ENCODE measurements at regions not wholly inside any gene's neighbourhood (a gene's known extent, or its start where the extent isn't known, plus 50 kb on each side); places are given as distances from the start of the nearest gene placed in this dataset.
"Not testable (repeated sequence)": the region's sequence is repeated elsewhere in the genome, so short reads cannot be mapped to it uniquely, and the experiment has no call there.

DNA sequence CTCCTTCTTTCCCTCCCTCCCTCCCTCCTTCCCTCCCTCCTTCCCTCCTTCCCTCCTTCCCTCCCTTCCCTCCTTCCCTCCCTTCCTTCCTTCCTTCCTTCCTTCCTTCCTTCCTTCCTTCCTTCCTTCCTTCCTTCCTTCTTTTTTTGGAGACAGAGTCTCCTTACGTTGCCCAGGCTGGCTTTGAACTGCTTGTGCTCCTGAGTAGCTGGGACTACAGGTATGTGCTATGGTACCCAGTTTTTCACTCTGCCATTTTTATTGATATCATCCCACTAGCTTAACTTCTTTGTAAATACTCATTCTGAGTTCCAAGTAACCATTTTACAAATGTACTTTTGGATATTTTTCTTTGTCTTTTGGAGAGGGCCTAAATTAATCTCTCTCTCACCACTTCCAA lies 336.8 kb upstream of the DDI1 start:
- no peak for DNase-seq
- ATAC-seq = no peak
- intact Hi-C loops (cut with DNase I) = no loop called here

DNA sequence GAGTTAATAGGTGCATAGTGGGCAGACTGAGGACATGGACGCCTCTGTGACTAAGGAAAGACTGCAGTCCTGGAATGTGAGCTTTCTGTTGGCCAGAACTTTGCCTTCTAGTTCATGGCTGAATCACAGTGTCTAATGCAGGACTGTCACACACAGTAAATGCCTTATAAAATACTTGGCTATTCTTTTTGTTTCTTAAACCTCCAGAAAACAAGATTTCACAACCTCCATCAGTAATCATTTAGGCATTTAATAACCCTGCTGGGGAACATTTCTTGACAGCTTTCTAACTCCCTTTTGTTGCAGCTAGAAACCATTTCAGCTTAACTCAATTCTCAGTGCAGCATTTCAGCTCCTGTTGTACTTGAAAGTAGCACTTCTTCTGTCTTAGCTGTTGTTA lies 335.8 kb upstream of the DDI1 start:
- ATAC-seq (peak; percentile 72 to 85), DNase-seq (no peak)
- intact Hi-C loops (cut with DNase I) = no loop called here

DNA sequence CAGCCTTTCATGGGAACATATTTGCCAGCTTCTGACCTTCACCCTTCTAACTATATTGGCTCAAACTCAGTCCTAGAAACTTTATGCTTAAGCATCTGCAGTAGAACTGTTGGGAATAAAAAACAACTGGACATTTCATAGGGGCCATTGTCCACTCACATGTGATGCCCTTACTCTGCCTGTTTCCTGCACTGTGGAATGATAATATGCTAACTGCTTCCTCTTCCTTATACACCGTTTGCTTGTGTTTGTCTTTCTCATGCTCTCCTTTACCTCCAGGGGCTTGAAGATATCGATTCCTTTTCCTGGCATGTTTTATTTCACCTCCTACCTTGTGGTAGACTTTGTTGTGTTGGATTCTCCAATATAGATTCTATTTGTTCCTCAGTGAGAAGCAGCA lies 333.0 kb upstream of the DDI1 start:
- intact Hi-C loops (cut with DNase I) = no loop called here

DNA sequence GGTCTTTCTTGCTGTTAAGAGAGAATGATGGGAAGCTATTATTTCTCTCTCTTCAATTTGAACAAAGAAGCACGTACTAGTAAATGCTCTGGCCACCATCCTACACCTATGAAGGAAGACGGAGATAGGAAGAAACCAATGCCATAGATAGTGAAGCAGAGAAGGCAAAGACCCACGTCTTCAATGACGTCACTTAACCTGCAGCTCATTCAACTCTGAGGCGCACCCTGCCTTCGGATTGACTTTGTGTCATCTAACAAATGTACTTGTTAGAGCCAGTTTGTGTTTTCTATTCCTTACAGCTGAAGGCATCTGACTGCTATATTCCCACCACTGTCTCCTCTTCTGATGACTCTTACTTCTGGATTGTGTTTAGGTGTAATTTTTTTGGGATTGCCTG lies 332.5 kb upstream of the DDI1 start:
- DNase-seq = no peak
- intact Hi-C loops (cut with DNase I) = no loop called here

More for the DNA sequence above, 333.0 kb upstream of the DDI1 start:
- DNase-seq (no peak), ATAC-seq (no peak)

DNA sequence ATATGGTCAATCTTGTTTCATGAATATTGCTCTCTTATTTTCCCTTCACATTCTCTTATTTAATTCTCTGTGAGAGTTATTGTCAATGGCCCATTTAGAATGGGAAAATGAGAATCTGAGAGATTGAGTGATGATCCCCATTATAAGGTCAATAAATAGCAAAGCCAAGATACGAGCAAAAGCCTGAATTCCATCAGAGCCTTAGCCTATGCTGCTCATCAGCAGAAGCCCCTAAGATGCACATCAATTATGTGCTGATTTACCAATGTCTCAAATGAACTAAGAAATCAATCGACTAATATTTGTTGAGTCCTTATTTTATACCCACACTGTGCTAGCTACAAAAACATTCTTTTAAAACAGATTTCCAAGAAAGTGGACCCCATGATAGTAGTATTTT lies 330.8 kb upstream of the DDI1 start:
- ATAC-seq (no peak), DNase-seq (no peak)
- intact Hi-C loops (cut with DNase I) = no loop called here

More for the DNA sequence above, 332.5 kb upstream of the DDI1 start:
- ATAC-seq = no peak

DNA sequence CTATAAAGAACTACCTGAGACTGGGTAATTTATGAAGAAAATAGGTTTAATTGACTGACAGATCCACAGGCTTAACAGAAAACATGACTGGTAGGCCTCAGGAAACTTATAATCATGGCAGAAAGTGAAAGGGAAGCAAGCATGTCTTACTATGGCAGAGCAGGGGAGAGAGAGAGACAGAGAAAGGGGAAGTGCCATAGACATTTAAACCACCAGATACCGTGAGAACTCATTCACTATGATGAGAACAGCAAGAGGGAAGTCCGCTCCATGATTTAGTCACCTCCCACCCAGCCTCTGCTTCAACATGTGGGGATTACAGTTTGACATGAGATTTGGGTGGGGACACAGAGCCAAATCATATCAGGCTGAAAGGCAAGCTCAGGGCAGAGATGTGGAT lies 327.1 kb upstream of the DDI1 start:
- intact Hi-C loops (cut with DNase I) = no loop called here
- no peak for ATAC-seq
- DNase-seq = no peak

DNA sequence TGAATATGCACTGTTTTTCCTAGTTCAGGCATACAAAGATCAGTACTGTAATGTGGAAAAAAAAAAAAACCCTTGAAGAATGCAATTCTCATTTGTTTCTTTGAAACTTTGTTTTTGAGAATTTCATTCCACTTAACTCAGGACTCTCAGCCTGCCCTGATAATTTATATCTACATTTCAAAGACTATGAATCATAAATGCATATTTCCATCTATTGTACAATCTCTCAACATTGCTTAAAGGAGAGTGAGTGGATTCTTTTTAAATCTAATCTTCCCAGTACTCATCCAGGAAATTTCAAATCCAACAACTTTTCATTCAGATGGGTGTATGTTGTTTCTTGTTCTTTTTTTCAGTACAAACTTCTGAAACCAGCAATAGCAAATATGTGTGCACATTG lies 322.2 kb upstream of the DDI1 start:
- intact Hi-C loops (cut with DNase I) = no loop called here
- ATAC-seq (peak in 1 of 2 donors; percentile 59), DNase-seq (no peak)

DNA sequence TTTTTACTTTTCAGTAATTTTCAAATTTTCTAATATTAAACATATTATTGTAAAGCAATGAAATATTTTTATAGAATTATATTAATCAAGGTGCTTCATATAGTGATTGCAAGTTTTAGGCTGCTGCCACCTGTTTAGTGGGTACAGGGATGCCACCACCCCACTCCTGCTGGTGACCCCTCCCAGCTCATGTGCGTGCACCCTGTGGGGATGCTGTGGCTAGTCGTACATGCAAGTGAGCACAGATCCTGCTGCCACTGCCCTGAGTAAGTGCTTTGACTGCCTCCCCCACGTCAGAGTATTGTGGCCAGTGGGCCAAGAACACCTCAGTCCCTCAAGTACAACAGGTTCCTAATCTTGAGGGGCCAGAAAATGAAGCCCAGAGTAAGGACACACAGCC lies 320.1 kb upstream of the DDI1 start:
- intact Hi-C loops (cut with DNase I) = no loop called here
- ATAC-seq (no peak), DNase-seq (no peak)

DNA sequence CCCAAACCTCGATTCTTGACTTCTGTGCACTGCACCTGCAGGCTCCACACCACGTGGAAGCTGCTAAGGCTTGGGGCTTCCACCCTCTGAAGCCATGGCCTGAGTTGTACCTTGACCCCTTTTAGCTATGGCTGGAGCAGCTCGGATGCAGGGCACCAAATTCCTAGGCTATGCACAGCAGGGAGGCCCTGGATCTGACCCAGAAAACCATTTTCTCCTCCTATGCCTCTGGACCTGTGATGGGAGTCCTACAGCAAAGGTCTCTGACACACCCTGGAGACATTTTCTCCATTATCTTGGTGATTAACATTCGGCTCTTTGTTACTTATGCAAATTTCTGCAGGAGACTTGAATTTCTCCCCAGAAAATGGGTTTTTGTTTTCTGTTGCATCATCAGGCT lies 309.2 kb upstream of the DDI1 start:
- intact Hi-C loops (cut with DNase I) = no loop called here
- ATAC-seq (no peak), DNase-seq (no peak)

DNA sequence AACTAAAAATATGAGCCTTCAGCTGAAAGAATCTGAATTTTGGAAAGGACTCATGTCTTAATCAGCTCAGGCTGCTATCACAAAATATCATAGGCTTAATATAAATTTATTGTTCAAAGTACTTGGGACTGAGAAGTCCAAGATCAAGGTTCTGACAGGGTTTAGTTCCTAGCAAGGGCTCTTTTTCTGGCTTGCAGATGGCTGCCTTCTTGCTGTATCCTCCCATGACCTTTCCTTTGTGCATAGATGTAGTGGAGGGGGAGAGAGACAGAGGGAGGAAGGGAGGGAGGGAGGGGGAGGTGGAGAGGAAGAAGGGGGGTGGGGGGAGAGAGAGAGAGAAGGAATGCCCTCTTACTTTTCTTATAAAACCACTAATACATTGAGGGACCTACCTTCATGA lies 306.8 kb upstream of the DDI1 start:
- ATAC-seq (no peak), DNase-seq (no peak)
- intact Hi-C loops (cut with DNase I) = no loop called here

DNA sequence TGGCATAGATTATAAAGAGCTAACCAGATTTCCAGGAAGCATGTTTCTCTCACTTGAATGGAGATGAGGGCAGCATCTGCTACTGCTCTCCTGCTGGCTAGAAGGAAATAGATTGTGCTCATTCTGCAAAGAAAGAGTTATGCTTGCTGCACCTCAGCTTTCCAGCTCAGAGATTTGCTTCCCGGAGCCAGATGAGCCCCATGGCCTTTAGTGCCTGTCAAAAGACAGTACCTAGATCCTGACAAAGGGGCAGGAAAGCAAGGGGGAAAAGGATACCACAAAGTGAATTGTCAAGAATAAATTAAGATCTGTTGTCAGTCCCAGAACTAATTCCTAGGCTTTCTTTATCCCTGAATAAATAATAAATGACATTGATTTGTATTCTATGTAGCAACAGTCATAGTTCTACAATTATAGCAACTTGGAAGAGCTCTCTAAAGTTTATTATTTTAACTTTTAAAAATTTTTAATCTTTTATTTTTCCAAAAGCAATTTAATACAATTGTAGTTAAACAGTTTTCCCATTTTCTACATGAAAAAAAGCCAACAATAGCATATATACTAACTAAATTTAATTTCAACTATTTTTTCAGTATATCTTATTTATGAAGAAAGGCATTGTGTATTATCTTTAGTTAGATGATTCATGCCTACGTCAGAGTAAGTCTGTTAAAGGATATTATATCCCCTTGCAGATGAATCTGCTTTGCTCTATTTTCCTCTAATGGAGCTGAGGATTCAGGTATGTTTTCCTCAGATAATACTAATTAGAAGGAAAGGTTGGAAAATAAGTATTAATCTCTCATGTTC lies 306.1 kb upstream of the DDI1 start:
- DNase-seq (no peak), ATAC-seq (no peak)

DNA sequence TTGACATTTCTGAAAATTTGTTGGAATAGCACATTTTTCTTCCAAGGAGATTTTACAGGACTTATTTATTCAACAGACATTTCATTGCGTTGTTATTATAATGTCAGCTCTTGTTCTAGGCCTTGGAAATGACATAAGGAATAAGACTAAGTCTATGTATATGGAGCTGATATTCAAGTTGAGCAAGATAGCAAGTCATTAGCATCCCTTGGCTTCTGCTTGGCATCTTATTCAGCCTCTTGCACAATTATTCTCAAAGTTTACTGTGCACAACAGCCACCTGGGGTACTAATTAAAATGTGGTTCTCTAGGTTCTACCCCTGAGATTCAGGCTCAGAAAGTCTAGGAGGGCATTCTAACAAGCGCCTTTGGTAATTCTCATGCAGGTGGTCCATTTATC lies 304.8 kb upstream of the DDI1 start:
- no peak for ATAC-seq
- intact Hi-C loops (cut with DNase I) = no loop called here
- DNase-seq = no peak

More for the DNA sequence above, 306.1 kb upstream of the DDI1 start:
- intact Hi-C loops (cut with DNase I) = no loop called here

DNA sequence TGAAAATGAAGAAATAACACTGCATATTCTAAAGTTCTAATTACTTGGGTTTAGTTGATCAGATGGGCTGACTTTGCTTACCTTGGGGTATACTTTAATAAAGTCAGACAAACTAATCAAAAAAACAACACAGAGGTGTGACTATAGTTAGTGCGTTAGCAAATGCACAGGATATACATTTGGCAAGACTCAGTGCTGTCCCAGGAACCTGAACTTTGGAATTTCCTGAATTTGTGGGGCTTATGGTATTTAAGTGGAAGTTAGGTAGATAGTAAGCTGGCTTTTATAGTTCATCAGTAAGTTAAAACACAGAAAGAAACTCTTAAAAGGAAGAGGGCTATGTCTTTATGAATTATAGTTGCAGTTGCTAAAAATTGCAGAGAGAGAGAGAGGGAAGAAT lies 302.6 kb upstream of the DDI1 start:
- ATAC-seq (no peak), DNase-seq (no peak)
- intact Hi-C loops (cut with DNase I) = no loop called here

DNA sequence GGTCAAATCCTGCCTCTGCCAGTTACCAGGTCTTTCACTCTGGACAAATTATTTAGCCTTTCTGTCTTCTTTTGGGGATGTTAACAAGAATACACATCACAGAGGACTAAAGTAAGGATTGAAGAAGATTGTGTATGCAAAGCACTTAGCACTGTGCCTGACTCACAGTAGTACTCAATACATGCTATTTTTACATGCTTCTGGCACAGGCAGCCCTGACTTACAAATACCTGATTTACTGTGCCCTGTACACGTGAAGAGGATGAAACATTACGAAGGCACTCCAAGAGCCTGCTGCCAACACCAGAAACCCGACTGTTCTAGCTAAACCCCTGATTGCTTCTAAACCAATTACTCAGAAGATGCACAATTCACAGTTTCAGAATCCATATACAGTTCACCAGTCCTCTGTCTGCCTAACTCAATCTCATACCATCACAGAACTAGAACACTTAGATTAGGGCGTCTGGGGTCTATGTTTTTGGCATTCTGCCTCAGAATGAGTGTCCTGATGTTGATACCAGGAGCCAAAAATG lies 300.9 kb upstream of the DDI1 start:
- intact Hi-C loops (cut with DNase I) = no loop called here
- ATAC-seq (peak in 1 of 2 donors; percentile 61), DNase-seq (peak; percentile 16)

DNA sequence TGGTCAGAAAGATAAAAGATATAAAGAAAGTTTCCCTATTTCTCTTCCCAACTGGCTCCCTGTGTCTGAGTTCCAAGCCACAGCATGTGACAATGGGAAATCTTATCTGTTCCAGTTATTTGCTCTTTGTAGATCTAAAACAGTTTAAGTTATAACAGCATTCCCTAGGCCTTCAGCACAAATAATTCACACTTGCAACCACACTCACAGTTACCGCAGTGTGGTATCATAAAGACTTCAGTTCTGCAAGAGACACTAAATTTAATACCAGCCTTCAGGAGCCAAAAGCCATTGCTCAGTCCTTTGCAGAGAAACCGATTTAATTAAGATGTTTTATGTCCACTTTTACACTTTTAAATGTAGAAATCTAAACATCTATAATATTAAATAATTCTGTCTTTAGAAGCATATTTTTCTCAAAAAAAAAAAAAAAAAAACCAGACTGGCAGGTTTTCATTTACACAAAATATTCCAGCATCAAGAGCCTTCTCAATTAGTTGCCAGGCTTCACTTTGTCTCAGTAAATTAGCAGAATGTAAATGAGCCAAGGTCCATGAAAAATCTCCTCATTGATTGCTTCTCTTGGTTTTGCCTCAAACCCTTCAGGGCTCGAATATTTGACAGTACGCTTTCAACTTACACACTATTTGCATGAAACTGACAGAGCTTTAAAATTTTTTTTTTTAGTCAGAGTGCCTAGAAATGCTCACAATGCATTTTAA lies 300.0 kb upstream of the DDI1 start:
- intact Hi-C loops (cut with DNase I) = no loop called here
- ATAC-seq (no peak), DNase-seq (no peak)

DNA sequence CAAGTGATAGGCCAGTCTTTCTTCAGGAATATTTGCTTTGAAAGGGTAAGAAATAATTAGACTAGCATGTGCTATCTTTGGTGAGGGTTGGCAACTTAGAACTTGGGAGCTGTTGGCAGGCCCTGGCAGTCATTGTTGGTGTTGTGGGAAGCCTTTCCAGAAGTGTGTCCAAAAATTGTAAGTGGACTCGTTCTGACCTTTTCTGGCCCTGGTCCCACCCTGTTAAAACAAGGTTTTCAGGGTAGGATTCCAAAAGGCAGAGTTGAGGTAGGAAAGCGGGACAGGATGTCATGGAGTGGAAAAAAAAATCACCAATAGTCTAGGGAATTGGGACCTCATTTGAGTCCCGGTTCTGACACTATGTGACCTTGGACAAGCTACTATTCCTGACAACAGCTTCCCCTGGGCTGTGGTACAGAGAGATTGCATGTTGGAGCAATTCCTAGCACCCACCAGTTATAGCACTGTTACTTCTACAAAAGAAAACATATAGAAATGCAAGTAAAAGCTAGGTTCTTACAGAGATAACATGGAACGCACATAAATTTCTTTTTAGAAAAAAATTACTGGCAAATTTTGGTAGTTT lies 299.3 kb upstream of the DDI1 start:
- DNase-seq = peak; percentile 55
- intact Hi-C loops (cut with DNase I) = no loop called here
- peak; percentile 85 to 92 for ATAC-seq

DNA sequence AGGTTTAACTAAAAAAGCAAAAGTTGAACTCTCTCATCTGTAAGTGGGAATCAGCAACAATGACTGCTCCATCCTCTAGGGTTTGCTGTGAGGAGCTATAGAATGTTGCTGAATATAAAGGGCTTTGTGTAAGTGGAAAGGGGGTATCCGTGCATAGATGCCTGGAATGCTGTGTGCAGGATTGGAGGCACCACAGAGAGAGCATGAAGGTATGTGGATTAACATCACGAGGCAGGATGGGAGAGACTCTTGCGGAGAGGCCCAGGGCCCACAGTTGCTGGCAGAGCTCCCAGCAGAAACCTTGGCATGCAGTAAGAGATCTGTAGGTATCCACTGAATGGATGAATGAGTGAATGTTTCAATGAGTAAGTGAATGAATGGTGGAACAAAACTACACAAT lies 298.7 kb upstream of the DDI1 start:
- DNase-seq (peak; percentile 16), ATAC-seq (peak in 1 of 2 donors; percentile 29)
- intact Hi-C loops (cut with DNase I) = no loop called here

DNA sequence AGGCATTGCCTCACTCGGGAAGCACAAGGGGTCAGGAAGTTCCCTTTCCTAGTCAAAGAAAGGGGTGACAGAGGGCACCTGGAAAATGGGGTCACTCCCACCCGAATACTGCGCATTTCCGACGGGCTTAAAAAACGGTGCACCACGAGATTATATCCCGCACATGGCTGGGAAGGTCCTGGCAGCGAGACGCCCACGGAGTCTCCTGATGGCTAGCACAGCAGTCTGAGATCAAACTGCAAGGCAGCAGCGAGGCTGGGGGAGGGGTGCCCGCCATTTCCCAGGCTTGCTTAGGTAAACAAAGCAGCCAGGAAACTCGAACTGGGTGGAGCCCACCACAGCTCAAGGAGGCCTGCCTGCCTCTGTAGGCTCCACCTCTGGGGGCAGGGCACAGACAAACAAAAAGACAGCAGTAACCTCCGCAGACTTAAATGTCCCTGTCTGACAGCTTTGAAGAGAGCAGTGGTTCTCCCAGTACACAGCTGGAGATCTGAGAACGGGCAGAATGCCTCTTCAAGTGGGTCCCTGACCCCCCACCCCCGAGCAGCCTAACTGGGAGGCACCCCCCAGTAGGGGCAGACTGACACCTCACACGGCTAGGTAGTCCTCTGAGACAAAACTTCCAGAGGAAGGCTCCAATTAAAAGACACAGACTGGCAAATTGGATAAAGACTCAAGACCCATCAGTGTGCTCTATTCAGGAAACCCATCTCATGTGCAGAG lies 297.2 kb upstream of the DDI1 start:
- ATAC-seq; intact Hi-C loops (cut with DNase I): not testable (repeated sequence)
- peak; percentile 30 for DNase-seq

DNA sequence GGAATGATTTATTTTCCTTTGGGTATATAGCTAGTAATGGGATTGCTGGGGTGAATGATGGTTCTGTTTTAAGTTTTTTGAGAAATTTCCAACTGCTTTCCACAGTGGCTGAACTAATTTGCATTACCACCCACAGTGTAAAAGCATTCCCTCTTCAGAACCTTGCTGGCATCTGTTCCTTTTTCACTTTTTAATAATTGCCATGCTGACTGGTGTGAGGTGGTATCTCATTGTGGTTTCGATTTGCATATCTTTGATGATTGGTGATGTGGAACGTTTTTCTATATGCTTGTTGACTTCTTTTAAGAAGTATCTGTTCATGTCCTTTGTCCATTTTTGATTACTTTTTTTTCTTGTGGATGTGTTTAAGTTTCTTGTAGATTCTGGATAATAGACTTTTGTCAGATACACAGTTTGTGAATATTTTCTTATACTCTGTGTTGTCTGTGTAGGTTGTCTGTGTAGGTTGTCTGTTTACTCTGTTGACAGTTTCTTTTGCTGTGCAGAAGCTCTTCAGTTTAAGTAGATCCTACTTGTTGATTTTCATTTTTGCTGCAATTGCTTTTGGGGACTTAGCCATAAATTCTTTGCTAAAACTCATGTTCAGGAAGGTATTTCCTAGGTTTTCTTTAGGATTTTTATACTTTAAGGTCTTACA lies 291.8 kb upstream of the DDI1 start:
- intact Hi-C loops (cut with DNase I) = no loop called here
- no peak for ATAC-seq
- no peak for DNase-seq
